Activated naive CD4-positive, alpha-beta T cell treated with anti-CD3 and anti-CD28 coated beads, Interleukin-2, amount 50 U/mL, for 24 hours (primary cell): ENCODE measurements at regions not wholly inside any gene's neighbourhood (a gene's known extent, or its start where the extent isn't known, plus 50 kb on each side); places are given as distances from the start of the nearest gene placed in this dataset.
"Not testable (repeated sequence)": the region's sequence is repeated elsewhere in the genome, so short reads cannot be mapped to it uniquely, and the experiment has no call there.

Experiments used
- H3K27ac Mint-ChIP-seq: one replicate; pipeline ENCODE4 v1.8.0; 2021; ENCODE audit warnings: mild to moderate bottlenecking, mixed read lengths
- H3K27me3 Mint-ChIP-seq: one replicate; pipeline ENCODE4 v1.8.0; 2021; ENCODE audit warnings: mixed read lengths
- H3K36me3 Mint-ChIP-seq: one replicate; pipeline ENCODE4 v1.8.0; 2021; ENCODE audit warnings: mixed read lengths
- H3K4me1 Mint-ChIP-seq: one replicate; pipeline ENCODE4 v1.8.0; 2021; ENCODE audit warnings: mixed read lengths
- H3K4me3 Mint-ChIP-seq: one replicate; pipeline ENCODE4 v1.8.0; 2021; ENCODE audit warnings: mild to moderate bottlenecking, mixed read lengths
- H3K9me3 Mint-ChIP-seq: one replicate; pipeline ENCODE4 v1.8.0; 2021; ENCODE audit warnings: mixed read lengths

DNA sequence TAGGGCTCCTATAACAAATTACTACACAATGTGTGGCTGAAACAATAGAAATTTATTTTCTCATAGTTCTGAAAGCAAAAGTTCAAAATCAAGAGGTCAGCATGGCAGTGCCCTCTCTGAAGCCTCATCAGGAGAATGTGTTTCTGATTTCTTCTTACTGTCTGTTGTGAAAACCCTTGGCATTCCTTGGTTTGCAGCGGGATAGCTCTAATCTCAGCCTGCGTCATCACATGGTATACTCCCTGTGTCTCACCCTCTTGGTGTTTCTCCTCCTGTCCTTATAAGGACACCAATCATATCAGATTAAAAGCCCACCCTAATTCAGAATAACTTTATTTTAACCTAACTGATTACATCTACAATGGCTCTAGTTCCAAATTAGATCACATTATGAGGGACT is 87.5 kb upstream of the CDH9 start:
- H3K9me3 Mint-ChIP-seq = peaks cover 6% of the 10 kb centered on the region
- H3K27ac Mint-ChIP-seq = no peak overlapping the region
- no peaks in the 10 kb centered on the region for H3K36me3 Mint-ChIP-seq
- H3K4me3 Mint-ChIP-seq = no peak overlapping the region
- no peaks in the 10 kb centered on the region for H3K27me3 Mint-ChIP-seq
- H3K4me1 Mint-ChIP-seq = no peaks in the 10 kb centered on the region

DNA sequence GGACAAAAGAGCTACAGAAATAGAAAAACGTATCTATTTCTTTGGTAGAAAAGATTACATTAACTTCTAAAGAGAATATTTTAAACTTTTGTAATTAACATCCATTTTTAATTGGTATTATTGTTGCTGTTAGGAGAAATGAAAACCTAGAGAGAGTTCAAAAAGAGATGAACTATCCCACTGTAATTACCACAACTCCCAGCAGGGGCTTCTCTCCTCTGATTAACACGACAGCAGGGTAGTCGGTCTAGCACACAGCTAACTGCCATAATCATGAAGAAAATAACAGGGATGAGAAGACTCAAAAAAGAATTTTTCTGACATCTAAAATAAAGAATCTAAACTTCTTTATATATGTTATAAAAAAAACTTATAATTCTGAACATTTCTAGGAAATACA is 86.2 kb upstream of the CDH9 start:
- Mint-ChIP-seq H3K27ac (no peak overlapping the region), H3K9me3 (peaks cover 6% of the 10 kb centered on the region), H3K4me3 (no peak overlapping the region), H3K27me3 (no peaks in the 10 kb centered on the region), H3K4me1 (no peaks in the 10 kb centered on the region), H3K36me3 (no peaks in the 10 kb centered on the region)

DNA sequence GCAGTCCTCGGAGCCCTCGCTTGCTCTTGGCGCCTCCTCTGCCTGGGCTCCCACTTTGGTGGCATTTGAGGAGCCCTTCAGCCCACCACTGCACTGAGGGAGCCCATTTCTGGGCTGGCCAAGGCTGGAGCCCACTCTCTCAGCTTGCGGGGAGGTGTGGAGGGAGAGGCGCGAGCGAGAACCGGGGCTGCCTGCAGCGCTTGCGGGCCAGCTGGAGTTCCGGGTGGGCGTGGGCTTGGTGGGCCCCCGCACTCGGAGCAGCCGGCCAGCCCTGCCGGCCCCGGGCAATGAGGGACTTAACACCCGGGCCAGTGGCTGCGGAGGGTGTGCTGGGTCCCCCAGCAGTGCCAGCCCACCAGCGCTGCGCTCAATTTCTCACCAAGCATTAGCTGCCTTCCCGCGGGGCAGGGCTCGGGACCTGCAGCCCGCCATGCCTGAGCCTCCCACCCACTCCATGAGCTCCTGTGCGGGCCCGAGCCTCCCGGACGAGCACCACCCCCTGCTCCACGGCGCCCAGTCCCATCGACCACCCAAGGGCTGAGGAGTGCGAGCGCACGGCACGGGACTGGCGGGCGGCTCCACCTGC is 81.4 kb upstream of the CDH9 start:
- not testable (repeated sequence) for H3K27ac Mint-ChIP-seq, H3K36me3 Mint-ChIP-seq, H3K4me3 Mint-ChIP-seq, H3K27me3 Mint-ChIP-seq, H3K4me1 Mint-ChIP-seq
- H3K9me3 Mint-ChIP-seq = peaks cover 13% of the 10 kb centered on the region

DNA sequence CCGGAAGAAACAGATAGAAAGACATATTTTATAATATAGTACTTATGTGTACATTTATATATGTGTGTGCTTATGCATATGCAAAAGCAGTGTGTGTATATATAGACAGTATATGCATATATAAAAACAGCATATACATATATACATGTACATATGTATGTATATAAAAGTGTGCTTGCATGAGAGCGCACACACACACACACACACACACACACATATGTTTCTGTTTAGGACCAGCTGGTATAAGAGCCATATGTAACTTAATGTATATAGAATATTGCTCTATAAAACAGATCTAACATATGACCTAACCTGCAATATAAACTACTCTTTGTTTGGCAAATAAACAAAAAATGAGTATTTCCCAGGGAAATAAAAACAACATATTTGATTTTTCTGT is 65.1 kb upstream of the CDH9 start:
- Mint-ChIP-seq H3K27ac (no peak overlapping the region), H3K4me1 (no peaks in the 10 kb centered on the region), H3K36me3 (no peaks in the 10 kb centered on the region), H3K4me3 (no peak overlapping the region), H3K9me3 (no peaks in the 10 kb centered on the region), H3K27me3 (no peaks in the 10 kb centered on the region)

DNA sequence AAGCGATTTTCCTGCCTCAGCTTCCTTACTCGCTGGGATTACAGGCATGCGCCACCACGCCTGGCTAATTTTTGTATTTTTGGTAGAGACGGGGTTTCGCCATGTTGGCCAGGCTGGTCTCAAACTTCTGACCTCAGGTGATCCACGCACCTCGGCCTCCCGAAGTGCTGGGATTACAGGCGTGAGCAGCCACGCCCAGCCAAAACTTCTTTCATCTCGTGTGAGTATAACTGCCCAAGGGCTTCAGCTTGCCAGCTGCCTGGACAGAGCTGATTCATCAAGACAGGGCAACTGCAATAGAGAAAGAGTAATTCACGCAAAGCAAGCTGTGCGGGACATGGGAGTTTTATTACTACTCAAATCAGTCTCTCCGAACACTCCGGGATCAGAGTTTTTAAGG is 57.4 kb upstream of the CDH9 start:
- not testable (repeated sequence) for H3K27ac Mint-ChIP-seq, H3K4me3 Mint-ChIP-seq, H3K4me1 Mint-ChIP-seq, H3K9me3 Mint-ChIP-seq, H3K27me3 Mint-ChIP-seq, H3K36me3 Mint-ChIP-seq

DNA sequence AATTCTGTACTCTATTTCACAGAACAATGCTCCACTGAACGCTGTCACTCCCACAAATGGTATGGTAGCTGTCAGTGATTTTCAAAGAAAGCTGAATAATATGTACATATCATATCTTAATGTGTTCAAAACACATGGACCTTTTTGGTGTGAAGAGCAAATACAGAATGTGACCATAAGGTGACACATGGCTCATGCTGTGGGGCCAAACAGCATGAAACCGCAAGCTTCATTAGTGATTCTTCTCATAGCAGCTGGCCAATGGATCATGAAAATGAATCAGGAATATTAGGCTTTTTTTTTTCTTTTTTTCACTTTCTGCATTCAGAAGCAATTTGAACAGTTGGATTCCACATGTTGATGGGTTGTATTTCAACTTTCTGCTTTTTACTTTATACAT is 54.9 kb upstream of the CDH9 start:
- Mint-ChIP-seq H3K4me3 (no peak overlapping the region), H3K36me3 (no peaks in the 10 kb centered on the region), H3K4me1 (no peaks in the 10 kb centered on the region), H3K27ac (no peak overlapping the region), H3K9me3 (no peaks in the 10 kb centered on the region), H3K27me3 (no peaks in the 10 kb centered on the region)

DNA sequence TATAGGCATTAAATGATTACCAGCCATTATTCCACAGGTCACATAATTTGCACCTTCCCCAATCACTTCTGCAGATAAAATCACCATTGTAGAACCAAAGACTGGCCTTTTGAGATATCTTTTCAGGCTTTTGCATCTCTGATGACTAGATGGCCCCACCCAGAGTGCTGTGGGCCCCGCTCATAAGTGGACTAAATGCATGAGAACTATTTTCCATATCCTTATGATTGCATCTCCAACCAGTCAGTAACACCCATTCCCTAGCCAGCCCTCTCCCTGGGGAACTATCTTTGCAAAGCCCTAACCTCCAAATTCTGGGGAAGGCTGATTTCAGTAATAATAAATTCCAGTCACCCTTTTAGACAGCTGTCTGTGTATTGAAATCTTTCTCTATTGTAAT is 53.5 kb upstream of the CDH9 start:
- Mint-ChIP-seq H3K9me3 (no peaks in the 10 kb centered on the region), H3K36me3 (no peaks in the 10 kb centered on the region), H3K4me1 (no peaks in the 10 kb centered on the region)

DNA sequence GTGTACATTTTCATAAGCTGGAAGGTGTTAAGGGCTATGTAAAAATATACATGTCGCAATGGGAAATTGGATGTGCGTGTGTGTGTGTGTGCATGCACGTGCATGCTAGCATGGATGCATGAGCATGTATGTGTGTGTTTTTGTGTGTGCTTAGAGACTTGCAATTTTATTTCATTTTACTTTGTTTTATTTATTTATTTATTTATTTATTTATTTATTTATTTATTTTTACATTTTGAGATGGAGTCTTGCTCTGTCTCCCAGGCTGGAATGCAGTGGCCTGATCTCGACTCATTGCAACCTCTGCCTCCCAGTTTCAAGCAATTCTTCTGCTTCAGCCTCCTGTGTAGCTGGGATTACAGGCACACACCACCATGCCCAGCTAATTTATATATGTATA is 50.4 kb upstream of the CDH9 start:
- H3K9me3 Mint-ChIP-seq, H3K27me3 Mint-ChIP-seq, H3K4me3 Mint-ChIP-seq, H3K36me3 Mint-ChIP-seq, H3K27ac Mint-ChIP-seq, H3K4me1 Mint-ChIP-seq: not testable (repeated sequence)

More for the DNA sequence above, 53.5 kb upstream of the CDH9 start:
- Mint-ChIP-seq H3K4me3 (no peak overlapping the region), H3K27me3 (no peaks in the 10 kb centered on the region), H3K27ac (no peak overlapping the region)
